ENCODE measurements at regions not wholly inside any gene's neighbourhood (a gene's known extent, or its start where the extent isn't known, plus 50 kb on each side); places are given as distances from the start of the nearest gene placed in this dataset.

GRCh38 chr1:221316491-221317056, 425.3 kb downstream of the DUSP10 start:
- TF ChIP-seq, protein P1, sequence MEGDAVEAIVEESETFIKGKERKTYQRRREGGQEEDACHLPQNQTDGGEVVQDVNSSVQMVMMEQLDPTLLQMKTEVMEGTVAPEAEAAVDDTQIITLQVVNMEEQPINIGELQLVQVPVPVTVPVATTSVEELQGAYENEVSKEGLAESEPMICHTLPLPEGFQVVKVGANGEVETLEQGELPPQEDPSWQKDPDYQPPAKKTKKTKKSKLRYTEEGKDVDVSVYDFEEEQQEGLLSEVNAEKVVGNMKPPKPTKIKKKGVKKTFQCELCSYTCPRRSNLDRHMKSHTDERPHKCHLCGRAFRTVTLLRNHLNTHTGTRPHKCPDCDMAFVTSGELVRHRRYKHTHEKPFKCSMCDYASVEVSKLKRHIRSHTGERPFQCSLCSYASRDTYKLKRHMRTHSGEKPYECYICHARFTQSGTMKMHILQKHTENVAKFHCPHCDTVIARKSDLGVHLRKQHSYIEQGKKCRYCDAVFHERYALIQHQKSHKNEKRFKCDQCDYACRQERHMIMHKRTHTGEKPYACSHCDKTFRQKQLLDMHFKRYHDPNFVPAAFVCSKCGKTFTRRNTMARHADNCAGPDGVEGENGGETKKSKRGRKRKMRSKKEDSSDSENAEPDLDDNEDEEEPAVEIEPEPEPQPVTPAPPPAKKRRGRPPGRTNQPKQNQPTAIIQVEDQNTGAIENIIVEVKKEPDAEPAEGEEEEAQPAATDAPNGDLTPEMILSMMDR (IDR thresholded peaks at IDR 0.05): no peak
- no peak overlapping the region for H3K4me2 ChIP-seq (ENCODE audit: low read length)
- no peak overlapping the region for H3K27ac ChIP-seq
- no peaks in the 10 kb centered on the region for H3K36me3 ChIP-seq (ENCODE audit: control insufficient read depth, insufficient read depth, low read length)
- no peaks in the 10 kb centered on the region for H3K4me1 ChIP-seq
- no peak overlapping the region for H2AFZ ChIP-seq
- no peaks in the 10 kb centered on the region for H3K27me3 ChIP-seq (ENCODE audit: control insufficient read depth, insufficient read depth, low read length)
- no peaks in the 10 kb centered on the region for H3K79me2 ChIP-seq
- no peak overlapping the region for H3K4me3 ChIP-seq (ENCODE audit: low read depth, low read length)
- no peak overlapping the region for H3K9ac ChIP-seq
- no peaks in the 10 kb centered on the region for H3K9me3 ChIP-seq (ENCODE audit: control insufficient read depth, low read length)

- Histone ChIP-seq H3K4me1 (no peaks in the 10 kb centered on the region), H3K9me3 (ENCODE audit: control insufficient read depth, low read length) (no peaks in the 10 kb centered on the region), H3K9ac (no peak overlapping the region), H3K36me3 (ENCODE audit: control insufficient read depth, insufficient read depth, low read length) (no peaks in the 10 kb centered on the region), H2AFZ (no peak overlapping the region), H3K4me2 (ENCODE audit: low read length) (no peak overlapping the region), H3K4me3 (ENCODE audit: low read depth, low read length) (no peak overlapping the region), H3K27me3 (ENCODE audit: control insufficient read depth, insufficient read depth, low read length) (no peaks in the 10 kb centered on the region), H3K27ac (no peak overlapping the region), H3K79me2 (no peaks in the 10 kb centered on the region)
- TF ChIP-seq, protein P1 (IDR thresholded peaks at IDR 0.05): no peak
Observed at GRCh38 chr1:221317537-221317936, 424.4 kb downstream of the DUSP10 start.

DNA sequence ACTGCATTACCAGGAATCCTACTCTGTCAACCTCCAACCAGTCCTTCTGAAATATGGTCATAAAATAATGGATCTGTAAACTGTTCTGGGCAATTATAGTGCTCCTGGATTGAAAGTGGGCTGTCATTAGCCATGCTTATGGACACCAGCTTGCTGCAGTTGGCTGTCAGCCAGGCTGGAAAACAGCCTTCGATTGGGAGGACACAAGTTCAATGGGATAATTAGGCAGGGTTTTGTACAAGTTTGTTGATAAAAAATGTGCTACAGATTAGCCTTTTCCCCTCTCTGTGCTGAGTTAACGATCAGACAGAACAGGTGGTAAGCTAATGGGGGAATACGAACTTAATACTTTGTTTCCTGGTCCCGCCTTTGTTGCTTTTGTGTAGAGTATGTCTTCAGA, 413.9 kb downstream of the DUSP10 start:
- Histone ChIP-seq H3K36me3 (ENCODE audit: control insufficient read depth, insufficient read depth, low read length) (no peaks in the 10 kb centered on the region), H3K4me1 (no peaks in the 10 kb centered on the region), H3K4me2 (ENCODE audit: low read length) (no peak overlapping the region), H3K27me3 (ENCODE audit: control insufficient read depth, insufficient read depth, low read length) (no peaks in the 10 kb centered on the region), H3K27ac (no peak overlapping the region), H3K4me3 (ENCODE audit: low read depth, low read length) (no peak overlapping the region), H3K9ac (no peak overlapping the region), H2AFZ (no peak overlapping the region), H3K79me2 (no peaks in the 10 kb centered on the region), H3K9me3 (ENCODE audit: control insufficient read depth, low read length) (no peaks in the 10 kb centered on the region)
- TF ChIP-seq, protein P1 (IDR thresholded peaks at IDR 0.05): no peak

GRCh38 chr1:221328371-221328770, 413.5 kb downstream of the DUSP10 start:
- Histone ChIP-seq H3K27ac (no peak overlapping the region), H3K27me3 (ENCODE audit: control insufficient read depth, insufficient read depth, low read length) (no peaks in the 10 kb centered on the region), H3K4me2 (ENCODE audit: low read length) (no peak overlapping the region), H3K79me2 (no peaks in the 10 kb centered on the region), H3K9ac (no peak overlapping the region), H3K36me3 (ENCODE audit: control insufficient read depth, insufficient read depth, low read length) (no peaks in the 10 kb centered on the region), H2AFZ (no peak overlapping the region), H3K4me3 (ENCODE audit: low read depth, low read length) (no peak overlapping the region), H3K9me3 (ENCODE audit: control insufficient read depth, low read length) (no peaks in the 10 kb centered on the region), H3K4me1 (no peaks in the 10 kb centered on the region)
- TF ChIP-seq, protein P1 (IDR thresholded peaks at IDR 0.05): no peak
